Astrocyte of the spinal cord (primary cell): ENCODE measurements at regions not wholly inside any gene's neighbourhood (a gene's known extent, or its start where the extent isn't known, plus 50 kb on each side); places are given as distances from the start of the nearest gene placed in this dataset.
"Not testable (repeated sequence)": the region's sequence is repeated elsewhere in the genome, so short reads cannot be mapped to it uniquely, and the experiment has no call there.

ENCODE experiments used
- DNase-seq: peaks from one replicate; pipeline ENCODE4 v3.0.0; 2011; ENCODE audit warnings: low read depth, low spot score
- H3K4me3 ChIP-seq: 2 replicates; pipeline ENCODE4 v1.5.1; 2011; ENCODE audit warnings: low read depth, mild to moderate bottlenecking, low read length, moderate library complexity
- in situ Hi-C: cut with HindIII; loops from 2 replicates; pipeline ENCODE4 v1.10.0; 2017; ENCODE audit warnings: low sequenced_read_pairs
- TF ChIP-seq, protein P1 (sequence below): IDR thresholded peaks from 2 replicates; pipeline ENCODE4 v1.5.1; 2012; ENCODE audit warnings: low read depth, mild to moderate bottlenecking, low read length, inconsistent platforms

DNA sequence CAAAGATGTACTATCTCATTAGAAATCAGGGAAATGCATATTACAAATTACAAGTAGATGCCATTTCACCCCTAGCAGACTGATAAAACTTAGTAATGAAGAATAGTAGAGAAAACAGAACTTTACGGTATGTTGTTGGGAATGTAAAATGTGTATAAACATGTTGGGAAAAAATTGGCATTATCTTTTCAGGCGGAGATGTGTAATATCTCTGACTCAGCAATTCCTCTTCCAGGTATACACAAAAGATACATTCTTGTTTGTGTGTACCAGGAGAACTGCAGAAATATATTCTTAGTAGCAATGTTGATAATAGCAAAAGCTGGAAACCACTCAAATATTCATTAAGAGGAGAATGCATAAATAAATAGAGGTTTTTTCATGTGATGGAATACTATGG lies 204.5 kb downstream of the LPIN1 start:
- TF ChIP-seq, protein P1, sequence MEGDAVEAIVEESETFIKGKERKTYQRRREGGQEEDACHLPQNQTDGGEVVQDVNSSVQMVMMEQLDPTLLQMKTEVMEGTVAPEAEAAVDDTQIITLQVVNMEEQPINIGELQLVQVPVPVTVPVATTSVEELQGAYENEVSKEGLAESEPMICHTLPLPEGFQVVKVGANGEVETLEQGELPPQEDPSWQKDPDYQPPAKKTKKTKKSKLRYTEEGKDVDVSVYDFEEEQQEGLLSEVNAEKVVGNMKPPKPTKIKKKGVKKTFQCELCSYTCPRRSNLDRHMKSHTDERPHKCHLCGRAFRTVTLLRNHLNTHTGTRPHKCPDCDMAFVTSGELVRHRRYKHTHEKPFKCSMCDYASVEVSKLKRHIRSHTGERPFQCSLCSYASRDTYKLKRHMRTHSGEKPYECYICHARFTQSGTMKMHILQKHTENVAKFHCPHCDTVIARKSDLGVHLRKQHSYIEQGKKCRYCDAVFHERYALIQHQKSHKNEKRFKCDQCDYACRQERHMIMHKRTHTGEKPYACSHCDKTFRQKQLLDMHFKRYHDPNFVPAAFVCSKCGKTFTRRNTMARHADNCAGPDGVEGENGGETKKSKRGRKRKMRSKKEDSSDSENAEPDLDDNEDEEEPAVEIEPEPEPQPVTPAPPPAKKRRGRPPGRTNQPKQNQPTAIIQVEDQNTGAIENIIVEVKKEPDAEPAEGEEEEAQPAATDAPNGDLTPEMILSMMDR = no peak
- DNase-seq = no peak
- H3K4me3 ChIP-seq = no peak overlapping the region
- in situ Hi-C loops = no loop called here

DNA sequence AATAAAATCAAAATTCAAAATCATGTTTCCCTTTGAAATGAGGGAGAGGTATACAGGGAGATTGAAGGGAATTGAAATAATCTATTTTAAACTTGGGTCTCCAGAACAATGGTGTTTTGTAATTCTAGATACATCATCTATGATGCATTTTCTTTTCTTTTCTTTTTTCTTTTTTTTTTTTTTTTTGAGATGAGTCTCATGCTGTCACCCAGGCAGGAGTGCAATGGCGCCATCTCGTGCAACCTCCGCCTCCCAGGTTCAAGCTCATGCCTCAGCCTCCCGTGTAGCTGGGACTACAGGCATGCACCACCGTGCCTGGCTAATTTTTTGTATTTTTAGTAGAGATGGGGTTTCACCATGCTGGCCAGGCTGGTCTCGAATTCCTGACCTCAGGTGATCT lies 205.1 kb downstream of the LPIN1 start:
- in situ Hi-C loops, DNase-seq, H3K4me3 ChIP-seq: not testable (repeated sequence)

DNA sequence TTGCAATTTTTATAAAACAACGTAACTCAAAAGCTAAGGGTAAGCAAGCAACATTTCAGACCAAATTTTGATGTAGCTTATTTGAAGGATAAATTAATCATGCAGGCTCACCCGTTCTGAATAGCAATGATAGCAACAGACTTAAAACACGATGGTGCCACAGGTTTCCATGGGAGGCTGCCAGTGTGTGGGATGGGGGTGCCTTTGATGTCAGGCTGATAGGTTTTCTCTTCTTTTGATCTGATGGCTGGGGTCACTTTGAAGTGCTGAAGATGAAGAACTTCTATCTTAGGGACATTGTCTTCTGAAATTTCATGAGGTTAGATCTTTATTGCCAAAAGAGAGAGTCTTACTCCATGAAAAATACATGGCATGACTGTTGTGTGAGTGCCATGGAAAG lies 206.8 kb downstream of the LPIN1 start:
- H3K4me3 ChIP-seq = no peak overlapping the region
- no peak for DNase-seq
- TF ChIP-seq, protein P1 = no peak
- in situ Hi-C loops = no loop called here

DNA sequence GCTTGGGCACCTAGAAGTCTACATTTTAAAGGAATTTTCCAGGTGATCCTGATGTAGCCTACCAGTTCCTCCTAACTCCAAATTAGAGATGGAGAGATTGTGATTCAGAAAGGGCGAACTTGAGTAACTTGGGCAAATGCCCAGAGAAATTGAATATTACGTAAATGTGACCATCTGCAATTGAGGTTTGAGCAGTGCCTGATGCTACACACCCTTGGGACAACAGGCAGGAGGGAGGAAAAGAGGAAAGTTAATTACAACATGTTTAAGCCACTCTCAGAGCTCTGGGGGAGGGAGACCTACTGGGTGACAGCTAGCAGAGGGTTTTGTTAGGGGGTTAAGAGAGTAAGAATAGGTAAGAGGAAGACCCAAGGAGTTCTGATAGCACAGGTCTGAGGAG lies 208.9 kb downstream of the LPIN1 start:
- no peak overlapping the region for H3K4me3 ChIP-seq
- in situ Hi-C loops = no loop called here
- TF ChIP-seq, protein P1 = no peak
- no peak for DNase-seq

DNA sequence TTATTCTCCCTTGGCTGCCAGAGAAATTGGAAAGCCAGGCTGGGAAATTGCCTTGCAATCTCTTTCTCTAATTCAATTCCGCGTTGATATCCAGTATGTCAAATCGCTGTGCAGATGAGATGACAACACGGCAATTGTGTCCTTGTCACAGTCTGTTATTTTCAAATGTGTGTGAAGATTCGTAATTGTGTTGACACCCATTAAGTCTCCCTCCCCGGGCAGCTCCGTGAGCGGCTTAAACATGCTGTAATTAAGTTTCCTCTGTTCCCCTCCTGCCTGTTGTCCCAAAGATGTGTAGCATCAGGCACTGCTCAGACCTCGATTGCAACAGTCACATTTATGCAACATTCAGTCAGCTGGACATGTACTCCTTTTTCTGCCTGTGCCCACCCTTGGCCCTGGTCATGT lies 209.5 kb downstream of the LPIN1 start:
- H3K4me3 ChIP-seq = no peak overlapping the region
- TF ChIP-seq, protein P1 = no peak
- DNase-seq = no peak
- in situ Hi-C loops = no loop called here

DNA sequence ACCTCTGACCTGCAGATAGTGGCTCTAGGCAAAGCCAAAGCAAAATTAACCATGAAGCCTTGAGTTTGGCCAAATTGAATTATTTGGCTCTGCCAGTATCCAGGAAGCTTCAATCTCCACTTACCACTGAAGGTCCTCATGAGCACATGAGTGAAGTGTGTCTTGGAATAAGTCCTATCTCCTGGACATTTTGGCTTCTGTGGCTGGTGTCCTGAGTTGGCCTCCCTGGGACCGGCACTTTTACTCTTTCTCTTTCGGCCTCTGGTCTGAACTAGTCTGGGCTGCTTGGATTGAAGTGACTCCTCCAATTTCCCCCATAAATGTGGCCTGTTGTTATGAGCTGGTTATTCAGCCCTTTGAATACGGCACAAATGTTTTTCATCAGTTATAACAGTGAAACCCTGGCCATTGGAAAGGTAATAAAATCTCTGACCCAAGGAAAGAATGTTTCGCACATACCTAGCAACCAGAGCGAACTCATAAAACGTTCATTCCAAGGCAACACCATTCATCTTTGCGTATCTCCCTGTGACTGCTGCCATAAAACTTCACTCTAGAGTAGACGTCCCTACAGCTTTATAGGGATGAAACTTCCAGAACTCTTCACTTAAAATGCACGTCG lies 216.4 kb downstream of the LPIN1 start:
- TF ChIP-seq, protein P1 = no peak
- DNase-seq = no peak
- in situ Hi-C loops = no loop called here
- H3K4me3 ChIP-seq = no peak overlapping the region

DNA sequence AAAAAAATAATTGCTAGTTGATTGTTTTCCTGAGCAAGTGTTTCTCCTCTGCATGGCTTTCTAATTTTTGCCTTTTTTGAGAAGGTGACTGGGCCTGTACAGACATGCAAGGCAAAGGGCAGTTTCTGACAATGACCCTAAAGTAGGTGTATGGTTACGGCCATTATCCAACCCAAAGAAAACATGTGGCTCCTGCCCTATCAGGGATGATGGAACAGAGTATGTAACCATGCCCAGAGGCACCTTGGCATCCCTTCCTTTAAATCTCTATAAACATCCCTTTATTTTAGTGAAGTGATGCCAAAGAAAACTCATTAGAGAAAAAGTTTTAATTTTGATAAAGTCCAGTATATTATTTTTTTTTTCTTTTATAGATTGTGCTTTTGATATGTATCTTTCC lies 217.5 kb downstream of the LPIN1 start:
- in situ Hi-C loops = no loop called here
- TF ChIP-seq, protein P1 = no peak
- no peak for DNase-seq
- H3K4me3 ChIP-seq = no peak overlapping the region
